GM12878 (cell line): ENCODE measurements at regions not wholly inside any gene's neighbourhood (a gene's known extent, or its start where the extent isn't known, plus 50 kb on each side); places are given as distances from the start of the nearest gene placed in this dataset.

Experiments
- ATAC-seq: fragments of 200-7000 bp; cut with Tn5 transposase; 3 replicates; pipeline ENCODE4 v1.9.1; 2020; ENCODE audit warnings: mild to moderate bottlenecking, moderate library complexity
- BruUV-seq: library from RNA; stranded (reverse); fragments of 400-500 nt; replicated peaks from 2 replicates; lab custom pipeline; 2021; lab: Mats Ljungman, UMichigan
- CTCF ChIA-PET: fragments of 300-600 bp; sonication (Branson Sonifier 250); formaldehyde crosslinking; extraction: SDS; loops from one replicate; lab custom pipeline; 2021; ENCODE audit warnings: inconsistent platforms; lab: Yijun Ruan, JAX
- POLR2A ChIA-PET: fragments of 350-600 bp; formaldehyde crosslinking; extraction: SDS; loops from one replicate; lab custom pipeline; 2021; ENCODE audit warnings: inconsistent platforms; lab: Charles Lee
- RAD21 ChIA-PET: fragments of 300-600 bp; sonication (Branson Sonifier 250); formaldehyde crosslinking; loops from one replicate; lab custom pipeline; 2023; ENCODE audit warnings: antibody characterized with exemption; ENCODE audit not compliant: unreplicated experiment; lab: Charles Lee
- SMC1A ChIA-PET: fragments of 300-600 bp; sonication (Branson Sonifier 250); formaldehyde crosslinking; loops from one replicate; lab custom pipeline; 2023; ENCODE audit not compliant: unreplicated experiment, uncharacterized antibody; lab: Charles Lee
- DNase-seq: peaks from one replicate; pipeline ENCODE4 v3.0.0-alpha.2; 2011; ENCODE audit warnings: low read depth, low spot score
- FAIRE-seq: peaks from 3 replicates; lab custom pipeline; 2011; peaks lifted over from hg19 to GRCh38; lab: Jason Lieb, UNC
- H2AFZ ChIP-seq: 2 replicates; pipeline ENCODE4 v1.6.0; 2011; ENCODE audit warnings: low read depth, low read length, control low read depth; ENCODE audit not compliant: control insufficient read depth
- H3K27ac ChIP-seq: 2 replicates; pipeline ENCODE4 v1.5.1; 2011; ENCODE audit warnings: control low read depth; ENCODE audit not compliant: control insufficient read depth, insufficient read depth
- H3K27me3 ChIP-seq, 2 experiments: replicated peaks in 1 of 2; 2 replicates each; pipeline versions ENCODE4 v1.6.0 to v1.6.1; 2011; ENCODE audit warnings: low read length in 1 of 2; ENCODE audit not compliant: control insufficient read depth in 2 of 2, insufficient read depth in 2 of 2
- H3K36me3 ChIP-seq, 2 experiments: 2 replicates each; pipeline ENCODE4 v1.5.1; 2011; ENCODE audit warnings: low read length in 1 of 2; ENCODE audit not compliant: control insufficient read depth in 2 of 2, insufficient read depth in 2 of 2
- H3K4me1 ChIP-seq: 2 replicates; pipeline ENCODE4 v1.6.1; 2011; ENCODE audit warnings: mild to moderate bottlenecking, low read length, moderate library complexity, mixed read lengths; ENCODE audit not compliant: control insufficient read depth, insufficient read depth
- H3K4me2 ChIP-seq: 2 replicates; pipeline ENCODE4 v1.6.0; 2011; ENCODE audit warnings: control low read depth; ENCODE audit not compliant: control insufficient read depth, insufficient read depth
- H3K4me3 ChIP-seq: fragments of 200-600 bp; sonication (generic); 2 replicates; pipeline ENCODE4 v1.5.1; 2016
- H3K79me2 ChIP-seq: 2 replicates; pipeline ENCODE4 v1.6.0; 2011; ENCODE audit warnings: low read length; ENCODE audit not compliant: control insufficient read depth, insufficient read depth
- H3K9ac ChIP-seq: 2 replicates; pipeline ENCODE4 v1.8.0; 2011; ENCODE audit warnings: low read length, control low read depth, mixed read lengths; ENCODE audit not compliant: control insufficient read depth, insufficient read depth
- H3K9me3 ChIP-seq: replicated peaks from 3 replicates; pipeline ENCODE4 v1.5.1; 2011; ENCODE audit warnings: mild to moderate bottlenecking, low read length; ENCODE audit not compliant: control insufficient read depth, insufficient read depth
- H4K20me1 ChIP-seq: 2 replicates; pipeline ENCODE4 v1.6.0; 2011; ENCODE audit not compliant: control insufficient read depth, insufficient read depth
- BMI1 ChIP-seq: fragments of 450-650 bp; IDR thresholded peaks from 2 replicates; pipeline ENCODE4 v1.6.1; 2016; ENCODE audit warnings: mild to moderate bottlenecking, moderate library complexity, borderline replicate concordance
- KLF5 ChIP-seq: fragments of 450-650 bp; IDR thresholded peaks from 2 replicates; pipeline ENCODE4 v1.6.1; 2014; ENCODE audit warnings: mild to moderate bottlenecking; ENCODE audit not compliant: partially characterized antibody
- NFYB ChIP-seq: IDR thresholded peaks from 2 replicates; pipeline ENCODE4 v1.6.1; 2011; ENCODE audit warnings: low read depth, mild to moderate bottlenecking, low read length, improper control_type of control experiment, moderate library complexity; ENCODE audit not compliant: insufficient read depth
- NKRF ChIP-seq: fragments of 450-650 bp; conservative IDR thresholded peaks from 2 replicates; pipeline ENCODE4 v1.6.1; 2017; ENCODE audit warnings: mild to moderate bottlenecking, moderate library complexity
- RCOR1 ChIP-seq: conservative IDR thresholded peaks from 2 replicates; pipeline ENCODE4 v1.6.1; 2012; ENCODE audit warnings: low read depth, low read length, improper control_type of control experiment
- SMAD1 ChIP-seq: fragments of 450-650 bp; IDR thresholded peaks from 2 replicates; pipeline ENCODE4 v1.6.1; 2018; ENCODE audit warnings: mild to moderate bottlenecking, low read depth; ENCODE audit not compliant: partially characterized antibody
- SREBF1 ChIP-seq: IDR thresholded peaks from 2 replicates; pipeline ENCODE4 v1.6.1; 2012; ENCODE audit warnings: mild to moderate bottlenecking, low read length
- SUZ12 ChIP-seq: fragments of 200-600 bp; sonication (generic); IDR thresholded peaks from one replicate; pipeline ENCODE4 v1.6.1; 2018; ENCODE audit warnings: antibody characterized with exemption, mild to moderate bottlenecking; ENCODE audit not compliant: unreplicated experiment
- YY1 ChIP-seq: IDR thresholded peaks from 2 replicates; pipeline ENCODE4 v1.6.1; 2011; ENCODE audit warnings: low read depth, mild to moderate bottlenecking, low read length
- ZNF687 ChIP-seq: fragments of 450-650 bp; IDR thresholded peaks from 2 replicates; pipeline ENCODE4 v1.6.1; 2017; ENCODE audit warnings: mild to moderate bottlenecking, moderate library complexity
- ZZZ3 ChIP-seq: IDR thresholded peaks from 2 replicates; pipeline ENCODE4 v1.6.1; 2011; ENCODE audit warnings: low read depth; ENCODE audit not compliant: control insufficient read depth, insufficient read length
- WGBS: methylation state at CpG from one replicate; pipeline ENCODE4 v1.1.6; 2016; ENCODE audit warnings: low lambda C conversion rate; ENCODE audit not compliant: insufficient replicate concordance, insufficient coverage; ENCODE audit errors: missing lambda C conversion rate; 5-methylcytosine and 5-hydroxymethylcytosine counted together
- in situ Hi-C: fragments of 300-500 bp; cut with MboI; formaldehyde crosslinking; loops from 9 replicates; pipeline ENCODE4 v1.14.3; 2018; ENCODE audit warnings: mixed read lengths
- intact Hi-C: fragments of 100-400 bp; cut with micrococcal nuclease; formaldehyde crosslinking; loops from one replicate; pipeline ENCODE4 v1.14.2; 2022; ENCODE audit not compliant: unreplicated experiment

GRCh38 chr18:6574631-6575030 lies 154.9 kb upstream of the ARHGAP28 start:
- Histone ChIP-seq H3K79me2 (no peaks in the 10 kb centered on the region), H4K20me1 (no peaks in the 10 kb centered on the region)
- ChIA-PET POLR2A (no interaction called here), RAD21 (no interaction called here), SMC1A (no interaction called here)
- no peak for FAIRE-seq
- no peak for TF ChIP-seq RCOR1
- TF ChIP-seq SMAD1 = no peak
- TF ChIP-seq KLF5 = no peak
- TF ChIP-seq NFYB = no peak
- TF ChIP-seq BMI1 = no peak
- no peak for TF ChIP-seq ZZZ3
- TF ChIP-seq NKRF = no peak
- no peak for TF ChIP-seq ZNF687
- no peak for TF ChIP-seq YY1
- TF ChIP-seq SUZ12 = no peak
- no peak for TF ChIP-seq SREBF1
- TF ChIP-seq, all 136 proteins: peak for 0
- Histone ChIP-seq H3K36me3 (no peaks in the 10 kb centered on the region), H3K4me3 (no peak overlapping the region), H3K27ac (no peak overlapping the region), H3K9ac (no peak overlapping the region), H2AFZ (no peak overlapping the region), H3K27me3 (no peaks in the 10 kb centered on the region; a peak in 2 of 4 replicates), H3K9me3 (no peaks in the 10 kb centered on the region), H3K4me1 (no peaks in the 10 kb centered on the region), H3K4me2 (no peak overlapping the region)
- ATAC-seq (no peak), DNase-seq (no peak)
- intact Hi-C loops = no loop called here
- CTCF ChIA-PET = no interaction called here
- WGBS = 20% methylated on average over 1 of the region's 1 CpG
- BruUV-seq = no TSS peak
- in situ Hi-C loops = no loop called here
